NCI-H345 (cell line): ENCODE measurements at regions not wholly inside any gene's neighbourhood (a gene's known extent, or its start where the extent isn't known, plus 50 kb on each side); places are given as distances from the start of the nearest gene placed in this dataset.

Source experiments
- DNase-seq: peaks from one replicate; lab custom pipeline; 2025; lab: John Stamatoyannopoulos, UW

DNA sequence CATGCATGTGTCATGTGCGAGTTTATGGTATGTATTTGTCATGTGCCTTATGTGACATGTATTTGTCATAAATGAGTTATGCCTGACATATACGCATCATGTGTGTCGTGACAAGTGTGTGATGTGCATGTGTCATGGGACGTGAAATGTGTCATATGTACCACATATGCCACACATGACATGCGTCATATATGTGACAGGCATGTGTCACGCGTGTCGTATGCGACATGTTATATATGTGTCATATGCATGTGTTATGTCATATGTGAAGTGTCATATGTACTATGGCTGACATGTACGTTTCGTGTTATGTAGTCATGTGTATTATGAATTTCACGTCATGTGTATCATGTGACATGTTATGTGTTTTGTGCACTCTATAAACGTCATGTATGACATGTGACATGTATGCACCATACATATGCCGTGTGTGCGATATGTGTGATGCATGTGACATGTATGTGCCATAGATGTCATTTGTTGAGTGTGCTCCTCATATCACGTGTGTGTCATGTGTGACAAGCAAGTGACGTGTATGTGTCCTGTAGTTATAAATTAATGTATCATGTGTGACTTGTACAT is 2152.3 kb upstream of the PIK3C3 start:
- no peak for DNase-seq

DNA sequence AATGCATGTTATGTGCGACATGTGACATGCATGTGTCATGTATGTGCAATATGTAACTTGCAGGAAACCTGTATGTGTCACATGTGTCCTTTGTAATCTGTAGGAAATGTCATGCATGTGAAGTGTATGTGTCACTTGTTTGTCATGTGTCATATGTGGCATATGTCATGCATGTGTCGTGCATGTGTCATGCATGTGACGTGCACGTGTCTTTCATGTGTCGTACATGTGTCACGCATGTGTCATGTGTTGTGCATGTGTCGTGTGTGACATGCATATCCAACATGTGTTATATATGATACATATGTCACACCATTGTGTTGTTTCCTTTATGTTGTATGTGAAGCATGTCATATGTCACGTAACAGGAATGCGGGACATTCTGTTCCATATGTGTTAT is 2153.2 kb upstream of the PIK3C3 start:
- DNase-seq: no peak

DNA sequence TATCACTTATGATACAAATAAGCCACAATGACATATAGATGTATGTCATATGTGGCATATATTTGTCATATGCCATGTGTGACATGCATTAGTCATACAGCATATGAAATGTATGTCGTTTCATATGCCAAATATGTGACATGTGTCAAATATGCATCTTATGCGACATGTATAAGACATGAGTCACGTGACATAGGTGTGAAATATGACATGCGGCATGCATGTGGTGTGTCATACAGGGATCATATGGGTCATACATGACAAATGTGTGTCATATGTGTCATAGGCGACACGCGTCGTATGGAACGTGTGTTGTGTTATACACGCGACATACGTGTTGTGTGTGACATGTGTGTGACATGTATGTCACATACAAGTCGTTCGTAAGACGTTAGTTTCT is 2154.0 kb upstream of the PIK3C3 start:
- DNase-seq: no peak

DNA sequence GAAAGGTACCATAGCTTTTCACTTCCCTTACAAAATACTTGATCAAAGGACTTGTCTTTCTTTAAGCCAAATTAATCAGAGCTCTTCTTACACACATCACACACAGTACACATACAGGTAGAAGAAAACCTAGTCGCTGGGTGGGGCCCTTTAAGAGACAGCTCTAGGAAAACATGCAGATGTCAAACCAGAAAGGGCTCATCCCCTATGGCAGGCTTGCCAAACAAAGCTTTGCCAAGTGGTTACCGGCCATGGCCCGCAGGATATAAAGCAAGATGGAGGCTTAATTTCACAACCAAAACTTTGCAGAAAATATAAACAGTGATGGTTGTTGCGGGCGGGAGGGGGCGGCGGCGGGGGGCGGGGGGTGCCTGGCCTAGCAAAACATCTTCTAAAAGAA is 2156.0 kb upstream of the PIK3C3 start:
- peak; percentile 46 for DNase-seq

DNA sequence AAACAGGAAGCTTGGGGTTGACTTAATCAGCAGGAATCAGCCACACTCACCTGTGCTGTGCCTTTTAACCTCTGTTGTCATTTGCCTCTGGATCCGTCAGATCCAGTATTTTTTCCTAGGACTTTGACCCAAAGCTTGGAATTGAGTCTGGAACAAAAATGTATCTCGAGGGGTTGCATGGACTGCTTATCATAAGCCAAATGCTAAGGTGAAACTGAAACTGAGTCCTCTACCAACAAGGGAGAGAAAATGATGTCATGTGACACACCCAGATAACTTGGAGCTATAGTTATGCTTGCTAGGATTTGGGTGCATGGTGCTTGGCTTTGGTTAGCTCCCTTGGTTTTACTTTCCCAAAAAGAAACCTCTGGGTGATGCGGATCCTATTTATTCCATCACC is 2158.6 kb upstream of the PIK3C3 start:
- no peak for DNase-seq

DNA sequence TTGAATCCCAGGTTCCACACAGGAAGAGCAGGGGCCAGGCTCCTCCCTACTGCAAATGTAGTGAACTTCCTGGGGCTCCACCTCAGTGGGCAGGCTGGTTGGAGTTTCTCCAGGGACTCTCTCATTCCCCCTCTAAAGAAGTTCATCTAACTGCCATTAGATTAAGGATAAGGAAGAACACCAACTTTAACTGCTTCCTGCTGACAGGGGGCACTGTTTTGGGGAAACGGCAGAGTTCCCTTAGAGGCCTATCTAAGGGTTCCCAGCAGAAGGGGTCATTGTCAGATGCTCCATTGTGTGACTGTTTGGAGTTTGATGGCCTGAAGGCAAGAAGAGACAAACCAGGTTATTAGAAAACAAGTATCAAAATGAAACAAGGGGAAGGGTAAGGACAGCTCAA is 2159.7 kb upstream of the PIK3C3 start:
- DNase-seq: no peak

DNA sequence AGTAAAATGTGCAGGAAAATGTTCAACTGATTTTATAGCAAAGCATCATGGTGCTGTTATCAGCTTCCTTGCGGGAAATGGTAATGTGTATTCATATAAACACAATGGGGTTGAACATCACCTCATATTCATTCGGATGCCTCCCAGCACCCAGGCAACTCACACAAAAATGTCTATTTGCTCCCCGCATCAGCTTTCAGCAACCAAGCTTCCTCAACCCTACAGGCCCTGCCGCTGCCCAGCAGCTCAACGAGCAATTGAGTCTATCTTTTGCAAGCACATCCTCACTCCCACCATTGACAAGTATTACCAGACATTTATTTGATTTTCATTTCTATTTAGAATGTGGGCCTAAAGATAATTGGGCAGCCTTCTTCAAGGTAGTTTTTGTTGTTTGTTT is 2161.4 kb upstream of the PIK3C3 start:
- DNase-seq: no peak

DNA sequence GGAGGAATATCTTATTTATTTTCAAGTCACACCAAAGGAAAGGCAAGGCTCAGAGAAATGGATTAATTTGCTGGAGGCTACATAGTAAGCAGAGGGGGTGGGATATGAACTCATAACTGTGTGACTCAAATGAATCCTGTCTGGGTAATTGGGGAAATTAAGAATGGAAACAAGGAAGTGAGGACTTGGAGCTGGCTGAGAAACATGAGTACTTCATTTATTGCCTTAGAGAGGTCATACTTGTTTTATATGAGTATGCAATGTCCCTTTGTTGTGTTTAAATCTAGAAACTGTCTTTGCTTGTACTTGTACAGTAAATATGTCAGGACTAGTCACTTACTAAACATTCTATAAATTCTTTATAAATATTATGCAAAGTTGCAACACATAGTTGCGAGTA is 2166.7 kb upstream of the PIK3C3 start:
- no peak for DNase-seq

DNA sequence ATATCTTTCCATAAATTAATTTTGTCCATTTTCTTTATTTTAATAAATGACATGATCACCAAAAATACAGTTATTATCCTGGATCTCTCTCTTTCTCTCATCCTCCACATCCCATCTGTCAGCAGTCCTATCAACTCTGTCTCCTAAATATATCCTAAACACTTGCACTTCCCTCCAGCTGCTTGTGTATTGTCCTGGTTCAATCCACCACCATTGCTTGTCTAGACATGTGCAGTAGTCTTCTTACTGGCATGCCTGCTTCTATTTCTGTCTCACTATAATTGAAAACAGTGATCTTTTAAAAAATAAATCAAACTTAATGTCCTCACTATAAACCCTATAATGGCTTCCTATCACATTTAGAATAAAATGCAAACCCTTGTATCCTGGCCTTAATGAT is 2168.6 kb upstream of the PIK3C3 start:
- DNase-seq: peak; percentile 8

DNA sequence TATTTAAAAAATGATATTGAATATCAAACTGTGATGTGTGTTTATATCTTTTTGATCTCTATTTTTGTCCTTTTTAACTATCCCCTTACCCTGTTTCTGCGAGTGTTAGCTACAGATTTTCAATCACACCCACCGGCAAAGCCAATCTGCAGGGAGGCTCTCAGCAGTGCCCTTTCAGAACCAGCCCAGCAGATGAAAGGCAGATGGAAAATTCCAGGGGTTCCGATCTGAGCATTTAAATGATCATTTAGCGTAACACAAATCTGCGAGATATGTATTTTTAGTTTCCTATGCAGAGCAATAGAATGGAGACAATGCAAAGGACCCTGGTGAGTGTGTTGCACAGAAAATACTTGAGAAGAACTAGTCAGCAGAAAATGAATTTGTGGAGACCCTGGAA is 2170.5 kb upstream of the PIK3C3 start:
- no peak for DNase-seq

DNA sequence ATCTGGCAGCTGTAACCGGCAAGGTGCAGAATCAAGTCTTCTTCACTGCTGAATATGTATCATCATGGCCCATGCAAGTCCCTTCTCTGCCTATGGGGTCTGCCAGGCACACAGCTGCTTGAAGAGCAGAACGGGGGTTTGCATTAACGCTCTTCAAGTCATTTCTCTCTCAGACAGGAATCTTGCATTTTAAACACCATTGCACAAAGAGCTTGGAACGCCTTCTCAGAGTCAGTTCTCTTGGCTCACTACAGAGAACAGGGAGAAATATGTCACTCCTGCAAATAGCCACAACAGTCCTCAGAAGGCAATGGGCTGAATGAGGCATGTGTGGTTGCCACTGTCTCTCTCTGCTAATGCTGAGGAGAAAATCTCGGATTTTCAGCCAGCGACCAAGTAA is 2173.5 kb upstream of the PIK3C3 start:
- DNase-seq: no peak

DNA sequence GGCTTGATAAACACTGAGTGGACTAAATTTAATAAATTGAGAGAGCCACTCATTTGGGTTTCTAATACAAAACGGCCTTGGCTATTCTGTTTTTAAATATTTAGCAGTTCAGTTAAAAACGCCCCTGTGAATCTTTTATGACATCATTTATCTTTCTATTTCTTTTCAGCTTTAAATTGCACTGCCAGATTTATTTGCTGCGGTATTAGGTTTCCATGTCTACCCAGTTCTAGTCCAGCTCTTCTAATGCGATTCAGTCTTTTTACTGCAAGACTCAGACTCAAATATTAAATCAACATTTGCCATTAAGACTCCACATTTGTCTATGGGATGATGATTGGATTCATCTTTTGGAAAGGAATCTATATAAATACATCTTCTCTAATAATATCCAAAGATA is 2174.3 kb upstream of the PIK3C3 start:
- no peak for DNase-seq

DNA sequence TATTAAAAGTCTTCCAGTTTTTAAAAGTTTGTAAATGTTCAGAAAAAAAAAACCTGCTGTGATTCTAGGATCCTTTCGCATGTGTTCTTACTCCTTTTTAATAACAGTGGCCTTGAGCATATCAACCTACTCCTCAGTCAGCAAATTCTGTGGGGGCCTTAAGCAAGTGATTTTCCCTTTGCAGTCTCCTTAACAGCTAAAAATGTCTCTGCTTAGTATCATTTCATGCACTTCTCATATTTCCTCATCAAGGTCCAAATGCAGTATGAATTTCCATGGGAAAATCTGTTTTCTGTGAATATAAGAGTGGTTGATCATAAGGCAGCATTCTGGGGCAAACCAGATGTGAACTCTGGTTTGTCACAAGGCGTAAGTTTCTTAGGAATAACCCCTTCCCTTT is 2175.1 kb upstream of the PIK3C3 start:
- no peak for DNase-seq

DNA sequence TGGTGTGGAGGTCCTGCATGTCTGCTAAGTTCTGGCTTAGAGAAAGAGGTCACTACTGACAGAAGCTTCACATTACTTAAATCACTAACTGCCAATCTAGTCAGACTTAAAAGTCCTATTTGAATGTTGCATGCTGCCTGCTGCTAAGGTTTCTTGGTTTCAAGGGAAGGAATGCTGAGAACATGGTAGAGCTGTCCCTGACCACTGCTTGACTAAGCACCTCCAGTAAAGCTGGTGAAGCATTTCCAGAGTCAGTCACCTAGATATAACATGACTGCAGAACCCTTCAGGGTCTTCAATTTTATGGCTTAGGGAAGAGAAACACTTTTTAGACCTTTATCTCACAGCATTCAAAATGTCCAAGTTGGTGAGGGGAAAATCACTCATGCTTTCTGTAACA is 2178.3 kb upstream of the PIK3C3 start:
- no peak for DNase-seq

DNA sequence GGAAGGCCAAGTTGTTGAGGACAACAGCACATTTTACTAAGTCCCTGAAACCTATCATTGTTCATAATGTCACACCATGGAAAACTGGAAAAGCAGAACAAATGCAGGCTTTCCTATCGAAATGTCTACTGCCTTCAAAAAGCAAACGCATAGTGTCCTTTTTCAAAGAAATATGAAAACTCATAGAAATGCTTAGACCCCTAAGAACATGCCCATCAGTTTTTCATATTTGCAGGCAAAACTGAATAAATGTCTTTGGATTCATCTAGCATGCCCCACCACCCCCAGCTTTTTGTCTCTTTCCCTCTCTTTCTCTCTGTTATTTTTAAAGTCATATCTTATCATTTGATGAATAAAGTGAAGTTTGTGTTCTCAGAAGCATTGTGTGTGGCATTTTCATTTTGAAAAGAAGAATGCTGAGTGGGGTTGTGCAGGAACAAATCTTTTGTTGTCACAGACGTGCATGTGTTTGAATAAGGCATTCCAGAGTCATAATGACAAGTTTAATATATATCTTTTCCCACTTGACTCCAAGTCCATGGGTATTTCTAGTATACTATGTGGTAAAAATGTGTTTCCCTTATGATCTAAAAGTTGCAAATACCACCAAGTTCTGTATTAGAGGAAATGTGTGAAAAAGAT is 2180.0 kb upstream of the PIK3C3 start:
- no peak for DNase-seq

DNA sequence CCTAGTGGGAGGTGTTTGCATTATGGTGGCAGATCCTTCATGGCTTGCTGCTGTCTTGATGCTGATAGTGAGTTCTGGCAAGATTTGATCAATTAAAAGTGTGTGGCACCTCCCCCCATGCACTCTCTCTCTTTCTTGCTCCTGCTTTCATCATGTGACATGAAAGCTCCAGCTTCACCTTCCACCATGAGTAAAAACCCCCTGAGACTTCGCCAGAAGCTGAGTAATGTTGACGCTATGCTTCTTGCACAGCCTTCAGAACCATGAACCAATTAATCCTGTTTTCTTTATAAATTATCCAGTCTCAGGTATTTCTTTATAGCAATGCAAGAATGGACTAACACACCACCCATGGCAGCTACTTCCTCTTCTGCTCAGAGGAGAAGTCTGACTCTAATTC is 2181.4 kb upstream of the PIK3C3 start:
- no peak for DNase-seq

DNA sequence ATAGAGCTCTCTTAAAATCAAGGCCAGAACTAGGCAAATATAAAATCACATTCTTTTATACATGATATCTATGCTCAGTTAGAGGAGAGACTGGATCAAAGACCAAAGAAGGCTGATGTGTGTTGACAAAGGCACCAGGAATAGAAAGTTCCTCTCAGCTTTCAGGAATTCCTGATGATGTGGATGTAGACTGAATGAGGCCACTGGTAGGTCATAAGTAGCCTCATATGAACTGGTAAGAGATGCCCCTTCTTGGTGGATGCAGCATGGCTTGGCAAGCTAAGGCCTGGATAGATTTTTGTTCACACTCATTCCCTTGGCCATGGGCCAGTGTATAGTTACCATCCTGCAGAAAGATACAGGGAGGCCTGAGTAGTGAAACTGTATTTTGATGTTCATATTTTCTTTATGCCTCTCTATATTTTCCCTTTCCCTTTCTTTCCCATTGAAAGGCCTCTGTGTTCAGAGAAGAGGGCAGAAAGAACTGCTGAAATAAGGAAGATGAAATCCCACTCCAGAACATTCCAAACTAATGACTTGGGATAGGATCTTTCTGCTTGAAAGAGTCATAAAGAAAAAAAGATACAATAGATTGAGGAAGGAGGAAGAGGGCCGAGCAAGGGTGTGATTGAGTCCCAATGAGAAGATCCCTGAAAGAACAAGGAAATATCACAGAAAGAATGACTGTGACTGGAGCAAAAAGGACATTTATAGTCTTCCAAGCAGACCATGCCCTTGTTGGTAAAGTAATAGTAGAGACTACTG is 2182.7 kb upstream of the PIK3C3 start:
- DNase-seq: no peak

DNA sequence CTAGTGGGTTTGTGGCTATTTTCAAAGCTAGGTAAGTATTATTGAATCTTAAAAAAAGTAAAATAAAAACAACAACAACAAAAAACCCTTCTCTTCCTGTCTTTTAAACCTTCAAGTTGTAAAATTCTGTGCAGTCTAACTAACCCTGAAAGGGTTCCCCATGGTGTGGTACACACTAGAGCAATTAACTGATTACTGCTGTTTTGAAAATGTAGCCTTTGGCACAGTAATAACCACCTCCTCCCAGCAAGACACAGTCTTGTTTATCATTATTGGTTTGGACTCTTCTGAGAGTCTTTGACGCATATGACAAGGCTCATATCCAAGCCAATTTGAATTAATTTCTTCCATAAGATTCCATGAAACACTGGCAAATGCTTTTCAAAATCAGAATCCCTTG is 2184.6 kb upstream of the PIK3C3 start:
- DNase-seq: no peak

DNA sequence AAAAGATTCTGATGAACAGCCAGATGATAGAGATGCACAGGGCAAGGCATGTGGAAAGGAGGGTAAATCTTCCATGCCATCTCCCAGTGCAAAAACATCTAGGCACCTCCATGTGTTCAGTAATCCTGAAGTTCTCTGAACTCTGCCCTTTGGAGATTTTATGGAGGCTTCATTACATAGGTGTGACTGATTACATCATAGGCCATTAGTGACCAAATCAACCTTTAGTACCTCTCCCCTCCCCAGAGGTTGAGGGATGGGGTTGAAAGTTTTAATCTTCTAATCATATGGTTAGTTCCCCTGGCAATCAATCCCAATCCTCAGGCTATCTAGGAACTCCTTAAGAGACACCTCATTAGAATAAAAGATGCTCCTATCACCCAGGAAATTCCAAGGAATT is 2190.2 kb upstream of the PIK3C3 start:
- DNase-seq: no peak

DNA sequence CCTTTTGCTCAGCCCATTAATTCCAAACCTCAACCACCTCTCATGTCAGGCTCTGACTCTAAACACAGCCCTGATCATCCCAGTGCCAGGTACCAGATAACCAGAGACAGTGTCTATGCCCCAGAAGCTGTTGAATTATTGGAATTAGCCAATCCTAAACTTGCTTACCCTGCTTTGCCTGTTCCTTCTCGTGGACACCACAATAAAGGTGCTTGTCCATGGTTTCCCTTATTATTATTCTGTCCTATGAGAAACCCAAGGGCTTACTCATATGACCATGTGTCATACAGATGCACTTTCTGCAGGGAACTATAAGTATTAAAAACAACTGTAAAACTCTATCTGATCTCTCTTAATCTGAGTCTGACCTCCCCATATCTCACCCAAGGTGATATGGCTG is 2193.8 kb upstream of the PIK3C3 start:
- DNase-seq: no peak

DNA sequence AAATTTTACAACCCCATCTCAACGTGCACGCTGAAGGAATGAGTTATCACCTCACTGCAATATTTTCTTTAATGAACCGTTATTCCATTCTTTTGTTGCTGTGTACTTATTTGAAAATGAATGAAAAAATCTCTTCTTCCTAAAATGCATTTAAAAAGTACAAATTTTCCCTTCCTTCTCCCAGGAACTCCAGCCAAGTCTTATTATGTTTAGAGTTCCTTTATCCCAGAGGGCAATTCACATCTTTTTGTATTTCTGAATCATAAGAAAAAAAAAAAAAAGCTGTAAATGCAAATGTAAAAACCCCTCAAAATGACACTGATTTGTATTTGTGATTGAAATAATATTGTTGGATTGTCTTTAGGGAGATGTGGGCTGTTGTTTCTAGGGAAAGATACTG is 2194.3 kb upstream of the CELF4 start:
- DNase-seq: no peak

DNA sequence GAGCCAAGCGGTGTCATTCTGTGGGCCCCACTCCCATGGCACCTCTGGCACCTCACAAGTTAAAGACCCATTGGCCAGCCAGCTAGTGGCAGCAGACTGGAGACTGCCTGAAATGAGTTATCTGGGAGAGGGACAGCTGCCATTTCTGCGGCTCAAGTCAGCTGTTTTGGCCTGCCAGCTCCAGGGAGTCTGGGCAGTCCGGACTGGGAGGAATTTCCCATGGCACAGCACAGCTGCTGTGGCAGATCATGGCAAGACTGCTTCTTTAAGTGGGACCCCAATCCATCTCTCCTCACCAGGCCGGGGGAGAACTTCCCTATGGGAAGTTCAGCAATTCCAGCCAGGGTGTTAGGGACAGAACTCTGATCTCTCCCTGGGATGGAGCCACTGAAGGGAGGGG is 2187.6 kb upstream of the CELF4 start:
- no peak for DNase-seq

DNA sequence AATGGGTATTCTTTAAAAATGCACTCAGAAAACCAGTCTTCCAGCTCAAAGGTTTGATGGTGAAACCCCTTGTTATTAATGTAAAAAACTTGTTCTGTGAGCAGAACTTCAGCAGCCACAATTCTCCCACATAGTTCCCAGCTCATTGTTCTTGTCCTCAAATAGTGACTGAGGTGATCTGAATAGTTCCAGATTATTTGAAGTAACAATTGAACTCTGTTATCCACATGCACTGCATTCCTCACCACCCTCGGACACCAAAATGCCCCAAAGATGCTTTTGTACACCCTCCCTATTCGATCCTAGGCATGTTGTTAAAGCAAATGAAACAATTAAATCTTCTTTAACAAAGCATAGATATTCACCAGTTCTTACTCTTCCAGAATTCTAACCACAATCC is 2186.8 kb upstream of the CELF4 start:
- DNase-seq: no peak

DNA sequence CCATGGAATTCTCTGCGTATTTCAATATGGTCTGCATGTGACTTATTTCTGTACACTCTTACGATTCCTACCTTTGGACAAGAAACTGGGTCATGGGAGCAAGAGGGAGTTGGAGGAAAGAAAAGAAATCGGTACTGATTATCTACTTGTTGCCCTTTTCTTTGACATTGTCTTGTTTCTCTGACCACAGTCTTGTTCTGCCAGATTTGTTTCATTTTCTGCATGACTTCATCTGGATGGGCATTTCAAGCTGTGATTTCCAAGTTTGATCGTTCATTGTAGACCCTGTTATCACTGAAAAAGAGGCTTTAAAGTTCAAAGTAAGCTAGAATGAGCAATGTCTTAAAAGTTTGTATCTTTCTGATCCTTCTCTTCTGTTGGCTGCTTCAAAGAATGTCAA is 2186.3 kb upstream of the CELF4 start:
- no peak for DNase-seq
